ENCODE measurements at regions not wholly inside any gene's neighbourhood (a gene's known extent, or its start where the extent isn't known, plus 50 kb on each side); places are given as distances from the start of the nearest gene placed in this dataset.

GRCh38 chr4:14708574-14708973, 293.7 kb upstream of the CPEB2 start:
- Histone ChIP-seq H3K9me2 (ENCODE audit: insufficient read depth) (no peaks in the 10 kb centered on the region; the same call in 1 of the 2 replicates), H3K4me3 (no peak overlapping the region), H3K79me2 (replicated peaks; ENCODE audit: insufficient read depth) (no peaks in the 10 kb centered on the region), H3F3A (replicated peaks; ENCODE audit: low read depth) (no peaks in the 10 kb centered on the region), H3K4me2 (no peak overlapping the region), H3K27ac (ENCODE audit: low read depth) (no peak overlapping the region), H4K20me1 (replicated peaks; ENCODE audit: insufficient read depth) (no peaks in the 10 kb centered on the region), H2AFZ (no peak overlapping the region), H3K27me3 (ENCODE audit: insufficient read depth) (no peaks in the 10 kb centered on the region), H3K36me3 (ENCODE audit: insufficient read depth) (no peaks in the 10 kb centered on the region), H3K4me1 (ENCODE audit: insufficient read depth) (peaks cover 5% of the 10 kb centered on the region; the same call in 1 of the 2 replicates)
- no peak overlapping the region for H3K4me3 Mint-ChIP-seq
- DNase-seq (ENCODE audit: low spot score): no peak
- H3K27ac Mint-ChIP-seq: no peak overlapping the region
- no peaks in the 10 kb centered on the region for H3K27me3 Mint-ChIP-seq (ENCODE audit: insufficient read depth, low read depth, poor library complexity)
- peaks cover 6% of the 10 kb centered on the region; the same call in 2 of the 3 replicates for H3K4me1 Mint-ChIP-seq
- ATAC-seq: no peak
- H3K9me3 Mint-ChIP-seq: no peaks in the 10 kb centered on the region
- TF ChIP-seq POLR2AphosphoS5 (IDR thresholded peaks at IDR 0.05; ENCODE audit: low read depth) (no peak), CTCF (conservative IDR thresholded peaks at IDR 0.05; ENCODE audit: low read depth in 2 of 2) (no peak), CREB1 (CRISPR knock-in tag; IDR thresholded peaks at IDR 0.05; ENCODE audit: low read depth) (no peak), ZNF331 (CRISPR knock-in tag; IDR thresholded peaks at IDR 0.05; ENCODE audit: low read depth) (no peak), ETS1 (IDR thresholded peaks at IDR 0.05) (no peak), REST (IDR thresholded peaks at IDR 0.05; ENCODE audit: unreplicated experiment) (no peak), EZH2 (IDR thresholded peaks at IDR 0.05; ENCODE audit: low read depth, unreplicated experiment) (no peak), ZNF462 (CRISPR knock-in tag; IDR thresholded peaks at IDR 0.05) (no peak)
- no peaks in the 10 kb centered on the region for H3K36me3 Mint-ChIP-seq (ENCODE audit: low read depth)

Data from GM23338 (cell line).